IMR-90 (cell line): ENCODE measurements at regions not wholly inside any gene's neighbourhood (a gene's known extent, or its start where the extent isn't known, plus 50 kb on each side); places are given as distances from the start of the nearest gene placed in this dataset.

Experiments
- ATAC-seq: fragments of 200-7000 bp; cut with Tn5 transposase; 2 replicates; pipeline ENCODE4 v1.9.1; 2020; ENCODE audit warnings: low read depth, mild to moderate bottlenecking, moderate library complexity
- BruUV-seq: library from RNA; stranded (reverse); fragments of 400-500 nt; replicated peaks from 2 replicates; lab custom pipeline; 2021; lab: Mats Ljungman, UMichigan
- CTCF ChIA-PET: fragments of 300-600 bp; formaldehyde crosslinking; extraction: SDS; loops from one replicate; lab custom pipeline; 2021; ENCODE audit warnings: antibody characterized with exemption; lab: Yijun Ruan, JAX
- POLR2A ChIA-PET: fragments of 300-600 bp; sonication (Branson Sonifier 250); formaldehyde crosslinking; loops from one replicate; lab custom pipeline; 2022; ENCODE audit warnings: antibody characterized with exemption; ENCODE audit not compliant: unreplicated experiment; lab: Charles Lee
- DNase-seq: peaks from one replicate; pipeline ENCODE4 v3.0.0; 2013
- H2AFZ ChIP-seq: replicated peaks from 2 replicates; pipeline ENCODE3; 2013; ENCODE audit warnings: low read length, mild to moderate bottlenecking; ENCODE audit not compliant: poor library complexity
- H2AK5ac ChIP-seq: 2 replicates; pipeline ENCODE4 v1.6.1; 2013; ENCODE audit warnings: low read depth, low read length, inconsistent platforms
- H2AK9ac ChIP-seq: replicated peaks from 2 replicates; pipeline ENCODE3; 2013; ENCODE audit warnings: mild to moderate bottlenecking, low read depth, low read length, moderate library complexity; ENCODE audit not compliant: poor library complexity
- H2BK120ac ChIP-seq: 2 replicates; pipeline ENCODE4 v1.6.1; 2013; ENCODE audit warnings: low read depth, low read length, inconsistent platforms
- H2BK15ac ChIP-seq: 3 replicates; pipeline ENCODE4 v1.6.1; 2013; ENCODE audit warnings: low read depth, low read length, inconsistent platforms
- H2BK20ac ChIP-seq: 2 replicates; pipeline ENCODE4 v1.6.1; 2013; ENCODE audit warnings: low read depth, mild to moderate bottlenecking, inconsistent platforms, low read length, moderate library complexity
- H2BK5ac ChIP-seq: 2 replicates; pipeline ENCODE4 v1.6.1; 2013; ENCODE audit warnings: mild to moderate bottlenecking, low read depth, low read length, inconsistent platforms; ENCODE audit not compliant: poor library complexity, severe bottlenecking
- H3K14ac ChIP-seq: replicated peaks from 2 replicates; pipeline ENCODE4 v1.6.1; 2013; ENCODE audit warnings: low read depth, low read length, inconsistent platforms
- H3K18ac ChIP-seq: 2 replicates; pipeline ENCODE4 v1.6.1; 2013; ENCODE audit warnings: low read depth, low read length, control low read depth
- H3K23ac ChIP-seq: 2 replicates; pipeline ENCODE4 v1.6.1; 2013; ENCODE audit warnings: low read depth, low read length, inconsistent platforms
- H3K27ac ChIP-seq: 2 replicates; pipeline ENCODE4 v1.5.1; 2013; ENCODE audit warnings: mild to moderate bottlenecking, control low read depth, low read length; ENCODE audit not compliant: insufficient read depth
- H3K27me3 ChIP-seq: 2 replicates; pipeline ENCODE4 v1.6.1; 2013; ENCODE audit warnings: low read length; ENCODE audit not compliant: control insufficient read depth, insufficient read depth
- H3K36me3 ChIP-seq: 2 replicates; pipeline ENCODE4 v1.6.1; 2013; ENCODE audit warnings: low read length, mixed read lengths; ENCODE audit not compliant: control insufficient read depth, insufficient read depth
- H3K4ac ChIP-seq: 2 replicates; pipeline ENCODE4 v1.6.1; 2013; ENCODE audit warnings: low read depth, low read length, inconsistent platforms
- H3K4me1 ChIP-seq: 2 replicates; pipeline ENCODE4 v1.6.1; 2013; ENCODE audit warnings: low read length, mixed read lengths; ENCODE audit not compliant: control insufficient read depth, insufficient read depth
- H3K4me2 ChIP-seq: 2 replicates; pipeline ENCODE4 v1.6.1; 2013; ENCODE audit warnings: low read depth, mild to moderate bottlenecking, control low read depth, low read length, moderate library complexity
- H3K4me3 ChIP-seq: 2 replicates; pipeline ENCODE4 v1.5.1; 2013; ENCODE audit warnings: low read depth, mild to moderate bottlenecking, control low read depth, low read length, moderate library complexity; ENCODE audit not compliant: insufficient read depth
- H3K56ac ChIP-seq: 2 replicates; pipeline ENCODE4 v1.6.1; 2013; ENCODE audit warnings: low read length, inconsistent platforms; ENCODE audit not compliant: insufficient read depth; ENCODE audit errors: extremely low read depth
- H3K79me1 ChIP-seq, 2 experiments: 2 replicates each; pipeline ENCODE4 v1.6.1; 2013; ENCODE audit warnings: low read length in 2 of 2, inconsistent platforms in 1 of 2, low read depth in 1 of 2
- H3K9ac ChIP-seq: 2 replicates; pipeline ENCODE4 v1.6.1; 2013; ENCODE audit warnings: low read depth, low read length, control low read depth
- H3K9me1 ChIP-seq: 2 replicates; pipeline ENCODE4 v1.6.1; 2013; ENCODE audit warnings: low read length, inconsistent platforms; ENCODE audit not compliant: insufficient read depth
- H3K9me3 ChIP-seq: 2 replicates; pipeline ENCODE4 v1.6.1; 2013; ENCODE audit warnings: low read length; ENCODE audit not compliant: control insufficient read depth, insufficient read depth
- H4K20me1 ChIP-seq: 2 replicates; pipeline ENCODE4 v1.6.1; 2013; ENCODE audit warnings: low read length, inconsistent platforms; ENCODE audit not compliant: insufficient read depth
- H4K5ac ChIP-seq: 2 replicates; pipeline ENCODE4 v1.6.1; 2013; ENCODE audit warnings: mild to moderate bottlenecking, low read depth, low read length, control low read depth
- H4K8ac ChIP-seq, 2 experiments: 2 replicates each; pipeline ENCODE4 v1.6.1; 2013; ENCODE audit warnings: low read depth in 2 of 2, low read length in 2 of 2, control low read depth in 1 of 2, inconsistent platforms in 1 of 2
- H4K91ac ChIP-seq: 2 replicates; pipeline ENCODE4 v1.6.1; 2013; ENCODE audit warnings: low read depth, low read length, inconsistent platforms; ENCODE audit not compliant: insufficient read depth
- CEBPB ChIP-seq: IDR thresholded peaks from 2 replicates; pipeline ENCODE4 v1.6.1; 2012; ENCODE audit warnings: low read depth, low read length, improper control_type of control experiment
- CHD1 ChIP-seq: IDR thresholded peaks from 2 replicates; pipeline ENCODE4 v1.6.1; 2012; ENCODE audit warnings: low read depth, low read length, improper control_type of control experiment
- CTCF ChIP-seq: conservative IDR thresholded peaks from 2 replicates; pipeline ENCODE4 v1.5.1; 2012; ENCODE audit warnings: mild to moderate bottlenecking, low read depth, low read length, improper control_type of control experiment
- MXI1 ChIP-seq: IDR thresholded peaks from 2 replicates; pipeline ENCODE4 v1.6.1; 2012; ENCODE audit warnings: low read depth, mild to moderate bottlenecking, low read length, moderate library complexity, borderline replicate concordance
- RCOR1 ChIP-seq: IDR thresholded peaks from 2 replicates; pipeline ENCODE4 v1.6.1; 2012; ENCODE audit warnings: mild to moderate bottlenecking, low read length, improper control_type of control experiment; ENCODE audit not compliant: insufficient replicate concordance
- RFX5 ChIP-seq: IDR thresholded peaks from 2 replicates; pipeline ENCODE4 v1.8.0; 2012; ENCODE audit warnings: low read depth, mild to moderate bottlenecking, low read length, moderate library complexity
- SMC3 ChIP-seq: fragments of 150-350 bp; IDR thresholded peaks from 2 replicates; pipeline ENCODE4 v1.6.1; 2016; ENCODE audit warnings: low read depth, mild to moderate bottlenecking, antibody characterized with exemption, low read length, moderate library complexity
- WGBS, 2 experiments: methylation state at CpG; one replicate each; pipeline versions ENCODE4 v1.1.5 to v1.1.7; 2013; ENCODE audit warnings: missing lambda C conversion rate in 2 of 2; ENCODE audit not compliant: insufficient read length in 1 of 2; ENCODE audit errors: extremely low coverage in 2 of 2; 5-methylcytosine and 5-hydroxymethylcytosine counted together
- dilution Hi-C: fragments of 300-500 bp; cut with HindIII; formaldehyde crosslinking; loops from one replicate; pipeline ENCODE4 v1.14.3; 2018; ENCODE audit warnings: low sequenced_read_pairs; ENCODE audit not compliant: unreplicated experiment
- in situ Hi-C: fragments of 300-500 bp; cut with MboI; formaldehyde crosslinking; loops from 3 replicates; pipeline ENCODE4 v1.14.3; 2019; ENCODE audit warnings: low sequenced_read_pairs, inconsistent platforms, mixed read lengths
- intact Hi-C: fragments of 100-400 bp; cut with micrococcal nuclease; formaldehyde crosslinking; loops from 2 replicates; pipeline ENCODE4 v1.10.0; 2022
- TF ChIP-seq, protein P1 (sequence below): fragments of 150-350 bp; IDR thresholded peaks from 2 replicates; pipeline ENCODE4 v1.6.1; 2016; ENCODE audit warnings: low read depth, mild to moderate bottlenecking, low read length, moderate library complexity, borderline replicate concordance

GRCh38 chr2:167818521-167818920 lies 428.9 kb downstream of the STK39 start:
- in situ Hi-C loops = no loop called here
- no peaks in the 10 kb centered on the region for H3K79me1 ChIP-seq
- POLR2A ChIA-PET = no interaction called here

More at GRCh38 chr2:167818521-167818920, 428.9 kb downstream of the STK39 start:
- no peak overlapping the region for H4K5ac ChIP-seq
- no peak for DNase-seq
- no peaks in the 10 kb centered on the region for H3K9me3 ChIP-seq
- H4K20me1 ChIP-seq = no peaks in the 10 kb centered on the region
- H3K4me1 ChIP-seq = no peaks in the 10 kb centered on the region
- no peak overlapping the region for H4K91ac ChIP-seq
- H3K9me1 ChIP-seq = no peaks in the 10 kb centered on the region
- H2AK9ac ChIP-seq = no peak overlapping the region
- no peak overlapping the region for H3K23ac ChIP-seq
- no CpG with 5 or more reads among the region's 11 CpGs for WGBS, 2 experiments
- H3K9ac ChIP-seq = no peak overlapping the region
- H2BK20ac ChIP-seq = no peak overlapping the region
- no peak for ATAC-seq
- H4K8ac ChIP-seq = no peak overlapping the region
- no peak overlapping the region for H2AFZ ChIP-seq
- no peak overlapping the region for H3K4me2 ChIP-seq
- no peak overlapping the region for H2BK120ac ChIP-seq
- no peak overlapping the region for H3K27ac ChIP-seq
- H3K4ac ChIP-seq = no peak overlapping the region
- no peak overlapping the region for H3K14ac ChIP-seq
- no peak overlapping the region for H2AK5ac ChIP-seq
- dilution Hi-C loops = no loop called here
- BruUV-seq = no TSS peak
- H3K56ac ChIP-seq = no peak overlapping the region
- no peaks in the 10 kb centered on the region for H3K36me3 ChIP-seq
- no peak overlapping the region for H2BK15ac ChIP-seq
- no peaks in the 10 kb centered on the region; the same call in 1 of the 2 replicates for H3K27me3 ChIP-seq
- no peak overlapping the region for H2BK5ac ChIP-seq
- CTCF ChIA-PET = no interaction called here
- H3K4me3 ChIP-seq = no peak overlapping the region
- intact Hi-C loops = no loop called here
- H3K18ac ChIP-seq = no peak overlapping the region
- TF ChIP-seq CHD1 = no peak
- TF ChIP-seq CTCF = no peak
- TF ChIP-seq CEBPB = no peak
- no peak for TF ChIP-seq RFX5
- TF ChIP-seq SMC3 = no peak
- no peak for TF ChIP-seq RCOR1
- TF ChIP-seq, protein P1, sequence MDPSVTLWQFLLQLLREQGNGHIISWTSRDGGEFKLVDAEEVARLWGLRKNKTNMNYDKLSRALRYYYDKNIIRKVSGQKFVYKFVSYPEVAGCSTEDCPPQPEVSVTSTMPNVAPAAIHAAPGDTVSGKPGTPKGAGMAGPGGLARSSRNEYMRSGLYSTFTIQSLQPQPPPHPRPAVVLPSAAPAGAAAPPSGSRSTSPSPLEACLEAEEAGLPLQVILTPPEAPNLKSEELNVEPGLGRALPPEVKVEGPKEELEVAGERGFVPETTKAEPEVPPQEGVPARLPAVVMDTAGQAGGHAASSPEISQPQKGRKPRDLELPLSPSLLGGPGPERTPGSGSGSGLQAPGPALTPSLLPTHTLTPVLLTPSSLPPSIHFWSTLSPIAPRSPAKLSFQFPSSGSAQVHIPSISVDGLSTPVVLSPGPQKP = no peak
- TF ChIP-seq MXI1 = no peak
